C4-2B (cell line): ENCODE measurements at regions not wholly inside any gene's neighbourhood (a gene's known extent, or its start where the extent isn't known, plus 50 kb on each side); places are given as distances from the start of the nearest gene placed in this dataset.
"Not testable (repeated sequence)": the region's sequence is repeated elsewhere in the genome, so short reads cannot be mapped to it uniquely, and the experiment has no call there.

Experiments used
- H3K27ac ChIP-seq: fragments of 450-650 bp; 2 replicates; pipeline ENCODE4 v1.5.1; 2017
- CTCF ChIP-seq: fragments of 450-650 bp; conservative IDR thresholded peaks from 2 replicates; pipeline ENCODE4 v1.5.1; 2017; ENCODE audit warnings: mild to moderate bottlenecking
- ZFX ChIP-seq: fragments of 450-650 bp; IDR thresholded peaks from 2 replicates; pipeline ENCODE4 v1.6.1; 2017

- TF ChIP-seq CTCF = no peak
- no peak for TF ChIP-seq ZFX
- H3K27ac ChIP-seq = no peak overlapping the region
Measured at GRCh38 chr3:101970905-101971304, 121.6 kb downstream of the NFKBIZ start.

DNA sequence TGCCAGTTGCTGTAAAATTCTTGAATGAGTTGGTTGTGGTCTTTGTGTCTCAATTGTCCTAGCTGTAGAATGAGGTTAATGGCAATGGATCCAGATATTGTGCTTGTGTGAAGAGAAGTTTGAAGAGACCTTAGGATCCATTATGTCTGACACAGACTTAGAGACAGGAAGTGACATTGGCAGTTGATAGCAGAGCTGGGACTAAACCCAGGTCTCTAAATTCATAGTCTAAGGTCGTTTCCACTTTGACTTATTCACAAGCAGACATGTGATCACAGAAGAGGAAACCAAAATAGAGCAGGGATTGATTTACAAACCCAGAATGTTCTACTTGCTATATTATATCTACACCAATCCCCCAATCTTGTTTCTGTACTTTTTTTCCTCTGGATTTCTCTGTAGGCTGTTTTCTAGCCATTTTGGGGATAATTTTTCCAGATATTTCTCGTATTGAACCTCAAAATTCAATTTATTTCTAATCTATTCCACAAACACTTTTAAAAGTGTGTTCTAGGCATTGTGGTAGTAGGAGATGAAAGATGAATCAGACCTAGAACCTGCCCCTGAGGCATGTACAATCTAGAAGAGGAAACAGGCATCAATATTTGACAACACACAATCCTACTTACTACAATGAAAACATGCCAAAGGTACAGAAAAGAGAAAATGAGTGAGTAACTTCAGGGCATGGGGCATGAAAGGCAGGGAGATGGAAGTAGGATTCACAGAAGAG lies 123.3 kb downstream of the NFKBIZ start:
- TF ChIP-seq ZFX (no peak), CTCF (no peak)
- H3K27ac ChIP-seq = no peak overlapping the region

GRCh38 chr3:101973163-101973505 lies 123.8 kb downstream of the NFKBIZ start:
- no peak for TF ChIP-seq CTCF
- no peak for TF ChIP-seq ZFX
- no peak overlapping the region for H3K27ac ChIP-seq

DNA sequence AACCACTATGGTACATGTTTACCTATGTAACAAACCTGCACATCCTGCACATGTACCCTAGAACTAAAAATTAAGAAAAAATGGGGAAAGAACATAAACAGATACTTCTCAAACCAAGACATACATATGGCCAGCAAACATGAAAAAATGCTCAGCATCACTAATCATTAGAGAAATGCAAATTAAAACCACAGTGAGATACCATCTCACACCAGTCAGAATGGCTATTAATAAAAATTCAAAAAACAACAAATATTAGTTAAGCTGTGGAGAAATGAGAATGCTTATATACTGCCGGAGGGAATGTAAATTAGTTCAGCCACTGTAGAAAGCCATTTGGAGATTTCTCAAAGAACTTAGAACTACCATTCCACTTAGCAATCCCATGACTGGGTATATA lies 126.1 kb downstream of the NFKBIZ start:
- H3K27ac ChIP-seq = not testable (repeated sequence)

- H3K27ac ChIP-seq = no peak overlapping the region
- no peak for TF ChIP-seq CTCF
- TF ChIP-seq ZFX = no peak
Measured at GRCh38 chr3:101976473-101976872, 127.2 kb downstream of the NFKBIZ start.

DNA sequence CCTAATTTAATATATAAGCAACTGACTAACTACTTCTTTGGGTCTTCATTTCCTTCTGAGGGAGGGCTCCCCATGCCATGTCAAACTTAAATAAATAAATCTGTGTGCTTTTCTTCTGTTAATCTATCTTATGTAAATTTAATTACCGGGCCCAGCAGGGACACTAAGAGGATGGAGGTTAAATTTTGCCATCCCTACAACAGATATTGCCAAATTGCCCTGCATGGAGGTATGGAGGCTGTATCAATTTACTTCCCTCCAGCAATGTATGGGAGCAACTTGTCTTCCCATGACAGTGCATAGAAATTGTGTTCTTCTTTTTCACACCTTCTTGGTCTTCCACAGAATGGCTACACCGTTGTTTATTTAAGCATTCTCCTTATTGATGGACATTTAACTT lies 129.0 kb downstream of the NFKBIZ start:
- no peak overlapping the region for H3K27ac ChIP-seq
- TF ChIP-seq CTCF (no peak), ZFX (no peak)

DNA sequence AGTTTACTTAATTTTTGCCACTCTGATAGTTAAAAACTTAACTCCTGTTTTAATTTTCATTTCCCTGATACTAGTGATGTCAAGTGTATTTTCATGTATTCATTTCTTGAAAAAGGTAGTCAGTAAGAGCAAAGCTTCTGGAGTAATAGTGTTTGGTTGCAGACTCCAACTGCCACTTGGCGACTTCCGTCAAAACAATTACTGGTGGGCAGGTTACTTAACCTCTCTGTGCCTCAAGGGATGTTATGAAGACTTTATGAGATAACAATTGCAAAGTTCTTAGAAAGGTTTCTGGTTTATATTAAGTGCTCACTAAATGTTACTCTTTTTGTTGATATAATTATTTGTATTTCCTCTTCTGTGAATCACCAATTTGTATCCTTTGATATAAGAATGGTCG lies 129.7 kb downstream of the NFKBIZ start:
- TF ChIP-seq CTCF (no peak), ZFX (no peak)
- H3K27ac ChIP-seq = no peak overlapping the region

DNA sequence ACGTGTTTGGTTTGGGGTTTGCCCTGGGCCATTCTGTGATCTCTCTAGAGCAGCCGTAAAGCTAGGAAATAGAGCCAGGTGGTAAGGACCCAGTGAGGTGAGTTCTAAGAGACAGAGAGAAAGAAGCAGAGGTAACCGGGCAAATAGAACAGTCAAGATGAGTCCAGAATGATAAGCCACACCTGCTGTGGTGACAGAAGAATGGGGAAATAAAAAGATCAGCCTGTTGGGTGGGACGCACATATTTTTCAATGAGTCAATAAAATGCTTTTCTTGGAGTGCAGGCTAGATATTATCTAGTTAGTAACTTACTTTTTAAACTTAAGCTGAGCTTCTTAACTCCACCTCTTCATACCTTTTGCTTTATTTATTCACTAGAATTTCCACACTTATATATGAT lies 135.0 kb downstream of the NFKBIZ start:
- TF ChIP-seq CTCF (no peak), ZFX (no peak)

More for the DNA sequence above, 135.0 kb downstream of the NFKBIZ start:
- H3K27ac ChIP-seq = no peak overlapping the region
